B cell (primary cell): ENCODE measurements at regions not wholly inside any gene's neighbourhood (a gene's known extent, or its start where the extent isn't known, plus 50 kb on each side); places are given as distances from the start of the nearest gene placed in this dataset.
A peak's percentile ranks its signal among the peaks of the same experiment; 100 is the strongest.

Experiments
- ATAC-seq: fragments of 200-7000 bp; cut with Tn5 transposase; one replicate; pipeline ENCODE4 v1.10.0; 2021; ENCODE audit warnings: low read depth, mild to moderate bottlenecking, moderate number of reproducible peaks, moderate library complexity
- CTCF ChIA-PET: fragments of 350-600 bp; sonication (Branson Sonifier 250); formaldehyde crosslinking; loops from one replicate; lab custom pipeline; 2021; ENCODE audit warnings: antibody characterized with exemption, inconsistent platforms; lab: Charles Lee
- POLR2A ChIA-PET: fragments of 350-600 bp; sonication (Branson Sonifier 250); formaldehyde crosslinking; loops from one replicate; lab custom pipeline; 2021; ENCODE audit warnings: antibody characterized with exemption; lab: Charles Lee
- DNase-seq: peaks from one replicate; pipeline ENCODE4 v3.0.0; 2013
- H2AFZ ChIP-seq: 2 replicates; pipeline ENCODE4 v1.6.1; 2012; ENCODE audit warnings: mild to moderate bottlenecking, low read depth, low read length; ENCODE audit not compliant: insufficient read depth, poor library complexity, severe bottlenecking
- H3K27ac ChIP-seq, 2 donors: 1 replicate in 1 of 2; 2 replicates in 1 of 2; pipeline ENCODE4 v1.5.1; 2012 to 2013; ENCODE audit warnings: low read length in 2 of 2, mild to moderate bottlenecking in 2 of 2, moderate library complexity in 1 of 2
- H3K27me3 ChIP-seq, 4 experiments: fragments of 200-600 bp in 1 of 4; sonication (generic) in 1 of 4; replicated peaks in 1 of 4; 1 replicate in 2 of 4; 2 replicates in 2 of 4; pipeline versions ENCODE4 v1.6.1 to v1.7.0; 2013 to 2016; ENCODE audit warnings: low read length in 3 of 4, mild to moderate bottlenecking in 2 of 4, mixed read lengths in 1 of 4, moderate library complexity in 1 of 4; ENCODE audit not compliant: insufficient read depth in 4 of 4, control insufficient read depth in 3 of 4; ENCODE audit errors: control extremely low read depth in 1 of 4
- H3K36me3 ChIP-seq, 2 experiments: replicated peaks in 1 of 2; 1 replicate in 1 of 2; 2 replicates in 1 of 2; pipeline versions ENCODE4 v1.6.1 to v1.7.1; 2013; ENCODE audit warnings: low read length in 1 of 2; ENCODE audit not compliant: insufficient read depth in 2 of 2, control insufficient read depth in 1 of 2; ENCODE audit errors: control extremely low read depth in 1 of 2, extremely low read depth in 1 of 2
- H3K4me1 ChIP-seq, 2 donors: fragments of 200-600 bp in 1 of 2; sonication (generic) in 1 of 2; 1 replicate in 1 of 2; 2 replicates in 1 of 2; pipeline versions ENCODE4 v1.5.1 to v1.6.1; 2013 to 2017; ENCODE audit warnings: low read length in 2 of 2; ENCODE audit not compliant: control insufficient read depth in 2 of 2, insufficient read depth in 2 of 2
- H3K4me2 ChIP-seq: replicated peaks from 2 replicates; pipeline ENCODE3; 2012; ENCODE audit warnings: mild to moderate bottlenecking, low read depth, low read length; ENCODE audit not compliant: poor library complexity, severe bottlenecking
- H3K4me3 ChIP-seq, 5 experiments: fragments of 200-600 bp in 1 of 5; sonication (generic) in 1 of 5; 1 replicate in 3 of 5; 2 replicates in 2 of 5; pipeline versions ENCODE4 v1.5.1 to v1.7.0; 2011 to 2016; ENCODE audit warnings: low read length in 4 of 5, mild to moderate bottlenecking in 4 of 5, low read depth in 2 of 5, control low read depth in 1 of 5, moderate library complexity in 1 of 5; ENCODE audit not compliant: insufficient read depth in 1 of 5; ENCODE audit errors: control extremely low read depth in 1 of 5, extremely low read depth in 1 of 5
- H3K79me2 ChIP-seq: fragments of 200-600 bp; sonication (generic); one replicate; pipeline ENCODE4 v1.6.0; 2016; ENCODE audit warnings: low read length; ENCODE audit not compliant: control insufficient read depth, insufficient read depth
- H3K9ac ChIP-seq: fragments of 200-600 bp; sonication (generic); 2 replicates; pipeline ENCODE4 v1.6.1; 2017; ENCODE audit warnings: mild to moderate bottlenecking, low read length, moderate library complexity
- H3K9me3 ChIP-seq, 3 donors: one replicate each; pipeline versions ENCODE4 v1.6.1 to v1.7.1; 2013; ENCODE audit warnings: low read length in 2 of 3; ENCODE audit not compliant: control insufficient read depth in 2 of 3, insufficient read depth in 1 of 3; ENCODE audit errors: control extremely low read depth in 1 of 3
- H4K20me1 ChIP-seq: 2 replicates; pipeline ENCODE4 v1.6.0; 2012; ENCODE audit warnings: mild to moderate bottlenecking, low read length; ENCODE audit not compliant: insufficient read depth, control insufficient read depth, poor library complexity, severe bottlenecking
- H3K27ac Mint-ChIP-seq: one replicate; pipeline ENCODE4 v1.8.0; 2021; ENCODE audit warnings: mixed read lengths
- H3K27me3 Mint-ChIP-seq: one replicate; pipeline ENCODE4 v1.8.0; 2021; ENCODE audit warnings: mixed read lengths
- H3K4me1 Mint-ChIP-seq: one replicate; pipeline ENCODE4 v1.8.0; 2021; ENCODE audit warnings: mixed read lengths
- H3K4me3 Mint-ChIP-seq: one replicate; pipeline ENCODE4 v1.8.0; 2021; ENCODE audit warnings: mixed read lengths
- H3K9me3 Mint-ChIP-seq: one replicate; pipeline ENCODE4 v1.8.0; 2022; ENCODE audit warnings: mixed read lengths; ENCODE audit not compliant: insufficient read depth
- EZH2 ChIP-seq: IDR thresholded peaks from 2 replicates; pipeline ENCODE4 v1.6.1; 2012; ENCODE audit warnings: borderline replicate concordance, low read depth, mild to moderate bottlenecking, moderate library complexity, low read length; ENCODE audit not compliant: insufficient read depth, poor library complexity, severe bottlenecking
- WGBS: methylation state at CpG from one replicate; pipeline ENCODE4 v1.1.5; 2013; ENCODE audit warnings: missing lambda C conversion rate; ENCODE audit not compliant: insufficient coverage; 5-methylcytosine and 5-hydroxymethylcytosine counted together
- intact Hi-C: fragments of 100-400 bp; cut with micrococcal nuclease; formaldehyde crosslinking; loops from one replicate; pipeline ENCODE4 v1.10.0; 2022
- TF ChIP-seq, protein P1 (sequence below): fragments of 200-600 bp; IDR thresholded peaks from one replicate; pipeline ENCODE4 v1.8.0; 2022; ENCODE audit warnings: antibody characterized with exemption, mild to moderate bottlenecking

- Mint-ChIP-seq H3K4me3 (no peak overlapping the region), H3K4me1 (peaks cover 2% of the 10 kb centered on the region), H3K27me3 (peaks cover 19% of the 10 kb centered on the region), H3K9me3 (no peaks in the 10 kb centered on the region), H3K27ac (no peak overlapping the region)
- intact Hi-C loops = no loop called here
- peak overlapping the region; percentile 12 for H2AFZ ChIP-seq
- peaks cover 0 to 3% (median under 1%) of the 10 kb centered on the region in 4 experiments for H3K27me3 ChIP-seq
- DNase-seq = no peak
- H4K20me1 ChIP-seq = no peaks in the 10 kb centered on the region
- no peak overlapping the region for H3K27ac ChIP-seq
- no peaks in the 10 kb centered on the region for H3K79me2 ChIP-seq
- ATAC-seq = no peak
- H3K36me3 ChIP-seq = no peaks in the 10 kb centered on the region
- H3K4me3 ChIP-seq = no peak overlapping the region
- H3K4me1 ChIP-seq = no peaks in the 10 kb centered on the region
- ChIA-PET POLR2A (no interaction called here), CTCF (no interaction called here)
- peaks cover 0 to 2% (median 0%) of the 10 kb centered on the region in 3 donors for H3K9me3 ChIP-seq
- H3K4me2 ChIP-seq = no peak overlapping the region
- WGBS = no CpG with 5 or more reads among the region's 2 CpGs
- TF ChIP-seq EZH2 = no peak
- TF ChIP-seq, protein P1, sequence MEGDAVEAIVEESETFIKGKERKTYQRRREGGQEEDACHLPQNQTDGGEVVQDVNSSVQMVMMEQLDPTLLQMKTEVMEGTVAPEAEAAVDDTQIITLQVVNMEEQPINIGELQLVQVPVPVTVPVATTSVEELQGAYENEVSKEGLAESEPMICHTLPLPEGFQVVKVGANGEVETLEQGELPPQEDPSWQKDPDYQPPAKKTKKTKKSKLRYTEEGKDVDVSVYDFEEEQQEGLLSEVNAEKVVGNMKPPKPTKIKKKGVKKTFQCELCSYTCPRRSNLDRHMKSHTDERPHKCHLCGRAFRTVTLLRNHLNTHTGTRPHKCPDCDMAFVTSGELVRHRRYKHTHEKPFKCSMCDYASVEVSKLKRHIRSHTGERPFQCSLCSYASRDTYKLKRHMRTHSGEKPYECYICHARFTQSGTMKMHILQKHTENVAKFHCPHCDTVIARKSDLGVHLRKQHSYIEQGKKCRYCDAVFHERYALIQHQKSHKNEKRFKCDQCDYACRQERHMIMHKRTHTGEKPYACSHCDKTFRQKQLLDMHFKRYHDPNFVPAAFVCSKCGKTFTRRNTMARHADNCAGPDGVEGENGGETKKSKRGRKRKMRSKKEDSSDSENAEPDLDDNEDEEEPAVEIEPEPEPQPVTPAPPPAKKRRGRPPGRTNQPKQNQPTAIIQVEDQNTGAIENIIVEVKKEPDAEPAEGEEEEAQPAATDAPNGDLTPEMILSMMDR = no peak
- no peak overlapping the region for H3K9ac ChIP-seq
Observed at GRCh38 chr5:71886406-71886805, 167.3 kb downstream of the CARTPT start.

- ChIA-PET POLR2A (no interaction called here), CTCF (no interaction called here)
- H2AFZ ChIP-seq = peak overlapping the region; percentile 75
- peaks cover 0 to 6% (median under 1%) of the 10 kb centered on the region in 4 experiments for H3K27me3 ChIP-seq
- H3K4me1 Mint-ChIP-seq = peaks cover 2% of the 10 kb centered on the region
- TF ChIP-seq, protein P1 = no peak
- TF ChIP-seq EZH2 = no peak
- H3K9me3 ChIP-seq = peaks cover 0 to 3% (median 2%) of the 10 kb centered on the region in 3 donors
- H4K20me1 ChIP-seq = no peaks in the 10 kb centered on the region
- no peaks in the 10 kb centered on the region for H3K4me1 ChIP-seq
- no peaks in the 10 kb centered on the region for H3K36me3 ChIP-seq
- WGBS = no CpG with 5 or more reads among the region's 2 CpGs
- H3K27ac Mint-ChIP-seq = no peak overlapping the region
- DNase-seq (peak; percentile 61), ATAC-seq (peak; percentile 71)
- peak overlapping the region; percentile 17 for H3K4me3 Mint-ChIP-seq
- H3K9ac ChIP-seq = no peak overlapping the region
- no peaks in the 10 kb centered on the region for H3K79me2 ChIP-seq
- peak overlapping the region; percentile 32 for H3K4me2 ChIP-seq
- H3K27ac ChIP-seq = no peak overlapping the region
- no peaks in the 10 kb centered on the region for H3K9me3 Mint-ChIP-seq
- H3K27me3 Mint-ChIP-seq = peaks cover 30% of the 10 kb centered on the region
- intact Hi-C loops = no loop called here
- peak overlapping the region in 1 of 5 experiments; percentile 17 for H3K4me3 ChIP-seq
Observed at GRCh38 chr5:71887680-71888079, 168.6 kb downstream of the CARTPT start.
